ENCODE measurements at regions not wholly inside any gene's neighbourhood (a gene's known extent, or its start where the extent isn't known, plus 50 kb on each side); places are given as distances from the start of the nearest gene placed in this dataset.

DNA sequence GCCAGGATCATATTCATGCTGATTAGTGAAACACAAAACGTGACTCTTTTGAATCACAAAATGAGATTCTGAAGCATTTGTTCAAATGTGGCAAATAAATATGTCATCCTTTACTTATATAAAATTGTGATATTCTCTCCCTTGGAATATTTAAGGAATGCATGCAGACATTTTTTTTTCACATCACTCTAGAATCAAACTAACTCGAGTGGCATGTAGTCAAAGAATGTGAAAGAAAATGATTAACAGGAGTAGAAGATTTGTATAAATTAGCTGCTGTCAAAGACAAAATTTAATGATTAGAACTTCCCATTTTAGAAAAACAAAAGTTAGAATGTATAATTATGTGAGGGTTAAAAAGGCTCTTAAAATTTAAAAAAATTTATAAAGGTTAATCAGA lies 721.0 kb upstream of the FAM98A start:
- no peak for DNase-seq (ENCODE audit: low spot score)
- Histone ChIP-seq H3K4me1 (ENCODE audit: insufficient read depth, low read length, poor library complexity, severe bottlenecking) (no peaks in the 10 kb centered on the region), H3K9me3 (ENCODE audit: low read depth, low read length, poor library complexity, severe bottlenecking) (no peaks in the 10 kb centered on the region), H3K4me3 (ENCODE audit: low read depth, low read length, poor library complexity, severe bottlenecking) (no peak overlapping the region), H3K27ac (ENCODE audit: low read depth, low read length, poor library complexity, severe bottlenecking) (no peak overlapping the region), H3K36me3 (ENCODE audit: insufficient read depth, low read length, poor library complexity, severe bottlenecking) (no peaks in the 10 kb centered on the region), H3K27me3 (replicated peaks; ENCODE audit: insufficient read depth, low read depth, low read length, poor library complexity) (no peaks in the 10 kb centered on the region)
- CTCF ChIA-PET = no interaction called here
- no peak for TF ChIP-seq EZH2 (IDR thresholded peaks at IDR 0.05; ENCODE audit: borderline replicate concordance, low read depth, low read length, poor library complexity, severe bottlenecking)
- TF ChIP-seq, protein P1, sequence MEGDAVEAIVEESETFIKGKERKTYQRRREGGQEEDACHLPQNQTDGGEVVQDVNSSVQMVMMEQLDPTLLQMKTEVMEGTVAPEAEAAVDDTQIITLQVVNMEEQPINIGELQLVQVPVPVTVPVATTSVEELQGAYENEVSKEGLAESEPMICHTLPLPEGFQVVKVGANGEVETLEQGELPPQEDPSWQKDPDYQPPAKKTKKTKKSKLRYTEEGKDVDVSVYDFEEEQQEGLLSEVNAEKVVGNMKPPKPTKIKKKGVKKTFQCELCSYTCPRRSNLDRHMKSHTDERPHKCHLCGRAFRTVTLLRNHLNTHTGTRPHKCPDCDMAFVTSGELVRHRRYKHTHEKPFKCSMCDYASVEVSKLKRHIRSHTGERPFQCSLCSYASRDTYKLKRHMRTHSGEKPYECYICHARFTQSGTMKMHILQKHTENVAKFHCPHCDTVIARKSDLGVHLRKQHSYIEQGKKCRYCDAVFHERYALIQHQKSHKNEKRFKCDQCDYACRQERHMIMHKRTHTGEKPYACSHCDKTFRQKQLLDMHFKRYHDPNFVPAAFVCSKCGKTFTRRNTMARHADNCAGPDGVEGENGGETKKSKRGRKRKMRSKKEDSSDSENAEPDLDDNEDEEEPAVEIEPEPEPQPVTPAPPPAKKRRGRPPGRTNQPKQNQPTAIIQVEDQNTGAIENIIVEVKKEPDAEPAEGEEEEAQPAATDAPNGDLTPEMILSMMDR (conservative IDR thresholded peaks at IDR 0.05; ENCODE audit: low read depth, low read length) = no peak
- POLR2A ChIA-PET (ENCODE audit: low non-redundant PET) = no interaction called here
- no TSS peak for BruUV-seq (replicated peaks)
- intact Hi-C loops (cut with micrococcal nuclease; ENCODE audit: unreplicated experiment) = no loop called here

DNA sequence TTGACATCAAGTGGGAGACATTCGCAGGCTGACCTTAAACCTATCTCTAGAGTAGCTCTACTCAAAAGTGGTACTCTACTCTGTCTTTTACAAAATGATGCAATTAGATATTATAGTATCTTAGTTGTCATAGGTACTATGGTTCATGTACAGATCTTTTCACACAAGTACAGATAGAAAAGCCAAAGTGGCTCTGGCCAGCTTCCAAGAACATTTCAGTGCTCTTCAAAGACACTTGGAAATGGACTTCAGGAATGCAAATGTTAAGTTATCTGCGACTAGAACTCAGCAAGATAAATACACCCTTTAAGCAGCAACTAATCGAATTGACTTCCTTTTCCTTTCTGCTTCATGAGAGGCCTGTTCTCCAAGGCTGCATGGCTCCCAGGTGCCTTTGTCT lies 718.7 kb upstream of the FAM98A start:
- ChIA-PET CTCF (no interaction called here), POLR2A (ENCODE audit: low non-redundant PET) (no interaction called here)
- H3K27me3 ChIP-seq (replicated peaks; ENCODE audit: insufficient read depth, low read depth, low read length, poor library complexity) = no peaks in the 10 kb centered on the region
- TF ChIP-seq, protein P1 (conservative IDR thresholded peaks at IDR 0.05; ENCODE audit: low read depth, low read length) = no peak
- TF ChIP-seq EZH2 (IDR thresholded peaks at IDR 0.05; ENCODE audit: borderline replicate concordance, low read depth, low read length, poor library complexity, severe bottlenecking) = no peak
- intact Hi-C loops (cut with micrococcal nuclease; ENCODE audit: unreplicated experiment) = no loop called here
- no peaks in the 10 kb centered on the region for H3K4me1 ChIP-seq (ENCODE audit: insufficient read depth, low read length, poor library complexity, severe bottlenecking)
- H3K27ac ChIP-seq (ENCODE audit: low read depth, low read length, poor library complexity, severe bottlenecking) = no peak overlapping the region
- peak; percentile 1 for DNase-seq (ENCODE audit: low spot score)
- no TSS peak for BruUV-seq (replicated peaks)
- no peaks in the 10 kb centered on the region for H3K36me3 ChIP-seq (ENCODE audit: insufficient read depth, low read length, poor library complexity, severe bottlenecking)
- no peak overlapping the region for H3K4me3 ChIP-seq (ENCODE audit: low read depth, low read length, poor library complexity, severe bottlenecking)
- no peaks in the 10 kb centered on the region for H3K9me3 ChIP-seq (ENCODE audit: low read depth, low read length, poor library complexity, severe bottlenecking)

DNA sequence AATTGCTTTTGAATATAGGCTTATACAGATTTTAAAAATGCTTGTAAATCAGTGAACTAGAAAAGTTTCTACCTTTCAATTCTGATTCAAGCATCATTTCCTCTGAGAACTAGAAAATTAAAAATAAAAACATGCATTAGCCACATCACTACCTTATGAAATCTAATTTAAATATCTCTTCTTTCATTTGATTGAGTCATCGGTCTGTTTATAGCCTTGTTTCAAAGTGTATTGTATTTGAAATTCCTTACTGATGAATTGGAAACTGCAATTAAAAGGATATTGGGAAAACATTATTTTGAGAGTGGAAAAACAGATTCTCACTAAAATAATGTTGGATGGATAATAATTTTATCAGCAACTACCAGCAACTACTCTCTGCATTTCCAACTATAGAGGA lies 717.7 kb upstream of the FAM98A start:
- CTCF ChIA-PET = no interaction called here

More for the DNA sequence above, 717.7 kb upstream of the FAM98A start:
- intact Hi-C loops (cut with micrococcal nuclease; ENCODE audit: unreplicated experiment) = no loop called here
- no peak overlapping the region for H3K4me3 ChIP-seq (ENCODE audit: low read depth, low read length, poor library complexity, severe bottlenecking)
- no peak for DNase-seq (ENCODE audit: low spot score)
- no peaks in the 10 kb centered on the region for H3K4me1 ChIP-seq (ENCODE audit: insufficient read depth, low read length, poor library complexity, severe bottlenecking)
- no peaks in the 10 kb centered on the region for H3K9me3 ChIP-seq (ENCODE audit: low read depth, low read length, poor library complexity, severe bottlenecking)
- no TSS peak for BruUV-seq (replicated peaks)
- no peaks in the 10 kb centered on the region for H3K36me3 ChIP-seq (ENCODE audit: insufficient read depth, low read length, poor library complexity, severe bottlenecking)
- no peaks in the 10 kb centered on the region for H3K27me3 ChIP-seq (replicated peaks; ENCODE audit: insufficient read depth, low read depth, low read length, poor library complexity)
- TF ChIP-seq, protein P1 (conservative IDR thresholded peaks at IDR 0.05; ENCODE audit: low read depth, low read length) = no peak
- TF ChIP-seq EZH2 (IDR thresholded peaks at IDR 0.05; ENCODE audit: borderline replicate concordance, low read depth, low read length, poor library complexity, severe bottlenecking) = no peak
- POLR2A ChIA-PET (ENCODE audit: low non-redundant PET) = no interaction called here
- no peak overlapping the region for H3K27ac ChIP-seq (ENCODE audit: low read depth, low read length, poor library complexity, severe bottlenecking)
